ENCODE measurements at regions not wholly inside any gene's neighbourhood (a gene's known extent, or its start where the extent isn't known, plus 50 kb on each side); places are given as distances from the start of the nearest gene placed in this dataset.
A peak's percentile ranks its signal among the peaks of the same experiment; 100 is the strongest.

- peaks cover 31% of the 10 kb centered on the region for H3K4me1 ChIP-seq
- no peaks in the 10 kb centered on the region for H3K27me3 ChIP-seq (ENCODE audit: low read depth)
- H3K9me3 ChIP-seq (replicated peaks), result peaks cover 6% of the 10 kb centered on the region
- intact Hi-C loops (cut with micrococcal nuclease), result no loop called here
- H3K36me3 ChIP-seq, result no peaks in the 10 kb centered on the region
- no peak overlapping the region for H3K4me3 ChIP-seq
- DNase-seq, result no peak
- no peak overlapping the region for H3K27ac ChIP-seq (replicated peaks)
- TF ChIP-seq CTCF (IDR thresholded peaks at IDR 0.05; ENCODE audit: borderline replicate concordance), result no peak
Measured at GRCh38 chr6:6923605-6924004, 184.2 kb upstream of the RREB1 start.

GRCh38 chr6:6924708-6925107, 183.1 kb upstream of the RREB1 start:
- H3K9me3 ChIP-seq (replicated peaks), result peaks cover 6% of the 10 kb centered on the region
- peaks cover 31% of the 10 kb centered on the region for H3K4me1 ChIP-seq
- DNase-seq, result no peak
- H3K36me3 ChIP-seq, result no peaks in the 10 kb centered on the region
- H3K27ac ChIP-seq (replicated peaks), result no peak overlapping the region
- no peak for TF ChIP-seq CTCF (IDR thresholded peaks at IDR 0.05; ENCODE audit: borderline replicate concordance)
- H3K4me3 ChIP-seq, result no peak overlapping the region
- intact Hi-C loops (cut with micrococcal nuclease), result no loop called here
- H3K27me3 ChIP-seq (ENCODE audit: low read depth), result no peaks in the 10 kb centered on the region

- H3K4me1 ChIP-seq, result peaks cover 23% of the 10 kb centered on the region
- H3K9me3 ChIP-seq (replicated peaks), result peaks cover 6% of the 10 kb centered on the region
- TF ChIP-seq CTCF (IDR thresholded peaks at IDR 0.05; ENCODE audit: borderline replicate concordance), result no peak
- H3K4me3 ChIP-seq, result no peak overlapping the region
- DNase-seq, result no peak
- intact Hi-C loops (cut with micrococcal nuclease), result no loop called here
- no peak overlapping the region for H3K27ac ChIP-seq (replicated peaks)
- H3K27me3 ChIP-seq (ENCODE audit: low read depth), result no peaks in the 10 kb centered on the region
- H3K36me3 ChIP-seq, result no peaks in the 10 kb centered on the region
Measured at GRCh38 chr6:6925391-6926164, 182.2 kb upstream of the RREB1 start.

GRCh38 chr6:6926856-6927255, 180.9 kb upstream of the RREB1 start:
- no peak for TF ChIP-seq CTCF (IDR thresholded peaks at IDR 0.05; ENCODE audit: borderline replicate concordance)
- Histone ChIP-seq H3K27ac (replicated peaks) (peak overlapping the region; percentile 85), H3K4me1 (peaks cover 18% of the 10 kb centered on the region), H3K9me3 (replicated peaks) (peaks cover 6% of the 10 kb centered on the region), H3K27me3 (ENCODE audit: low read depth) (no peaks in the 10 kb centered on the region), H3K4me3 (peak overlapping the region; percentile 59), H3K36me3 (no peaks in the 10 kb centered on the region)
- intact Hi-C loops (cut with micrococcal nuclease), result no loop called here
- DNase-seq, result no peak

- no peaks in the 10 kb centered on the region for H3K27me3 ChIP-seq (ENCODE audit: low read depth)
- H3K27ac ChIP-seq (replicated peaks), result peak overlapping the region; percentile 85
- intact Hi-C loops (cut with micrococcal nuclease), result no loop called here
- peak; percentile 39 for TF ChIP-seq CTCF (IDR thresholded peaks at IDR 0.05; ENCODE audit: borderline replicate concordance)
- peak; percentile 44 for DNase-seq
- H3K4me1 ChIP-seq, result peaks cover 18% of the 10 kb centered on the region
- no peaks in the 10 kb centered on the region for H3K36me3 ChIP-seq
- no peaks in the 10 kb centered on the region for H3K9me3 ChIP-seq (replicated peaks)
- H3K4me3 ChIP-seq, result peak overlapping the region; percentile 59
Measured at GRCh38 chr6:6927521-6928361, 180.0 kb upstream of the RREB1 start.

Measured in left ventricle myocardium inferior (tissue), 1 donor.